ENCODE measurements at regions not wholly inside any gene's neighbourhood (a gene's known extent, or its start where the extent isn't known, plus 50 kb on each side); places are given as distances from the start of the nearest gene placed in this dataset.

DNA sequence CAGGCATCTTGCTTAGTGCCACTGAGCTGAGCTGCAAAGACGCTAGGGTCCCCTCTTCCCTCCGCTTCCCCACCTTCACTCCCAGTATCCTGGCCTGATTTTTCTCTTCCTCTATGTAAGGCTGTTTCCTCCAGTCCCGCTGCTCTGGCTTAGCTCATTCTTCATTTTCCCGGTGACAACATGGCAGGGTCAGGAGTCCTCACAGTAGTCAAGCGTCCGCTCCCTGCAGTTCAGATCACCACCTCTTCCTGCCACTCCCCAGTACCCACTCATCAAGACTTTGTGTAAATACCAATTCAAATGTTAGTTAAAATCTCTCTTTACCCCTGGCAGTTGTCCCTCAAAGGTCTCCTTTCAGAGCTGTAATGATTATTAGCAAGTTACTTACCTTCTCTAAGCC, 650.4 kb upstream of the CELF2 start:
- H3K27ac ChIP-seq = no peak overlapping the region
- no peak for TF ChIP-seq CTCF (conservative IDR thresholded peaks at IDR 0.05; ENCODE audit: low read depth)
- DNase-seq (ENCODE audit: low spot score) = no peak
- ChIA-PET CTCF (interaction anchor here (0.6 kb wide), 1 partner anchor 730 kb away, joined by 4 read pairs; no protein-coding TSS in a partner anchor), POLR2A (ENCODE audit: low non-redundant PET) (no interaction called here)

DNA sequence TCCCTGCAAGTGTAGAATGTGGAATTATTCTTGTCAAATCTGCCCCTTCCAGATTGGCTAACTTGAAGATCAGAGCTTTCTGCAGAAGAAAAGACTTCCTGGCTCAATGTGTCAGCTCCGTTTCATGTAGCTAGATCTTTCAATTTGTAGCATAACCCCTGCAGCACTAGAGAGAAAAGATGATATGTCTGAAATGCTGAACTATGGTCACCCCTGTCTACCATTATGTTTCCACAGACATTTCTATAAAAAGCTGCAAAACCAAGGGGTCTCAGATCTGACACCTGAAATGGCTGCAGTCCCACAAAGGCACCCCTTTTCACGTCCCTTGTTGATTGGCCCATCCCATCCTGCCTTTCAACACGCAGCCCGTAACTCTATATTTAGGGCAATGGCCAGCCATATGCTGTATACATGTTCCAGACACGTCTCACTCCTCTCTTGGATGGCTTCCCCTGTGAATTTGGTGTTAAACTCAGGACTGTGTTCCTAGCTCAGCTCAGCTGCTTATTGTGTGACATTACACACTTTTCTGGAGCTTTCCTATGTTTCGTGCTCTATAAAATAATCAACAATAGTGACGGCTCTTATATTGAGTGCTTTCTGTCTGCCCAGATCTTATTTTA, 648.6 kb upstream of the CELF2 start:
- DNase-seq (ENCODE audit: low spot score) = no peak
- H3K27ac ChIP-seq = no peak overlapping the region
- no peak for TF ChIP-seq CTCF (conservative IDR thresholded peaks at IDR 0.05; ENCODE audit: low read depth)
- ChIA-PET POLR2A (ENCODE audit: low non-redundant PET) (no interaction called here), CTCF (no interaction called here)

DNA sequence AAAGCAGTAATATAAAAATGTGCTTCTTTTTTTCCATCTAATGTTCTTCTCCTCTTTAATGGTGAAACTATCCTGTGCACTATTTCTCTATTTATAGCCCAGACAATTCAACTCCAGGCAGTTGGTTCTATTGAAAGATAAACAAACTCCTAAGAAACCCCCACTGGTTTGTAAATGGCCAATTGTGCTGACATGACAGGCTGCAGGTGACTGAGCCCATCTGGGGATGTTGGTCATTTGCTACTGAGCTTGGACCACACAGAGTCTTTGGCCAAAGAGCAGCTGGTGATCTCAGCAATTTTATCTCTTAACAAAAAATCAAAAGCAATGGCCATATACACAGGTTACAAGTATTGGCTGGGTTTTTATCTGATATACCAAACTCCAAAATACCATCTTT, 631.8 kb upstream of the CELF2 start:
- H3K27ac ChIP-seq = no peak overlapping the region
- no peak for TF ChIP-seq CTCF (conservative IDR thresholded peaks at IDR 0.05; ENCODE audit: low read depth)
- ChIA-PET POLR2A (ENCODE audit: low non-redundant PET) (no interaction called here), CTCF (no interaction called here)
- no peak for DNase-seq (ENCODE audit: low spot score)

DNA sequence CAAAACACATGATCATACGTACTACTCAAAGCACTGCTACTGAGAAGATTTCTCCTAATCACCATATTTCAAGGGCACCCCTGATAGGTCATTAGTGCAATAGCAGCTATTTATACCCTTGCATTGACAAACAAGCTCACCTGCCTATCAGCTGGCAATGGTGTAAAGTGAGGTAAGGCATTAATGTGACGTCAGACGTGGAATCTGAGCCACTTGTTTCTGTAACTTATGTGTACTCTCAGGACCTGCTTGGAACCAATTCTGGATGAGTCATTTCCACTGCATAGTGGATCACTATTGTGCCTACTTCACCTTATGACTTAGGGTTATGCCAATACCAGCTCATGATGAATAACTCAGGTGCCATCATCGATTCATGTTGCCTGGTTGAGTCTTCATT, 628.5 kb upstream of the CELF2 start:
- ChIA-PET POLR2A (ENCODE audit: low non-redundant PET) (no interaction called here), CTCF (no interaction called here)
- DNase-seq (ENCODE audit: low spot score) = no peak
- H3K27ac ChIP-seq = no peak overlapping the region
- TF ChIP-seq CTCF (conservative IDR thresholded peaks at IDR 0.05; ENCODE audit: low read depth) = no peak

- H3K27ac ChIP-seq = no peak overlapping the region
- no peak for TF ChIP-seq CTCF (conservative IDR thresholded peaks at IDR 0.05; ENCODE audit: low read depth)
- POLR2A ChIA-PET (ENCODE audit: low non-redundant PET) = no interaction called here
- CTCF ChIA-PET = no interaction called here
- no peak for DNase-seq (ENCODE audit: low spot score)
Observed at GRCh38 chr10:10392511-10392910, 625.2 kb upstream of the CELF2 start.

GRCh38 chr10:10394933-10395658, 622.6 kb upstream of the CELF2 start:
- no peak for TF ChIP-seq CTCF (conservative IDR thresholded peaks at IDR 0.05; ENCODE audit: low read depth)
- peak; percentile 64 for DNase-seq (ENCODE audit: low spot score)
- ChIA-PET POLR2A (ENCODE audit: low non-redundant PET) (no interaction called here), CTCF (interaction anchor here (0.7 kb wide), 1 partner anchor 221 kb away, joined by 4 read pairs; no protein-coding TSS in a partner anchor)
- H3K27ac ChIP-seq = no peak overlapping the region

Measured in RWPE1 (cell line).